GM12873 (cell line): ENCODE measurements at regions not wholly inside any gene's neighbourhood (a gene's known extent, or its start where the extent isn't known, plus 50 kb on each side); places are given as distances from the start of the nearest gene placed in this dataset.

ENCODE experiments used
- CTCF ChIP-seq: IDR thresholded peaks from 2 replicates; pipeline ENCODE4 v1.5.1; 2012; ENCODE audit warnings: low read depth, mild to moderate bottlenecking, moderate library complexity, low read length, control low read depth; ENCODE audit not compliant: insufficient read depth; ENCODE audit errors: missing control alignments

GRCh38 chr9:29741169-29741568 lies 2167.9 kb upstream of the C9orf72 start:
- TF ChIP-seq CTCF: no peak

- TF ChIP-seq CTCF: no peak
These were observed 2176.8 kb upstream of the C9orf72 start for GRCh38 chr9:29750062-29750461.

DNA sequence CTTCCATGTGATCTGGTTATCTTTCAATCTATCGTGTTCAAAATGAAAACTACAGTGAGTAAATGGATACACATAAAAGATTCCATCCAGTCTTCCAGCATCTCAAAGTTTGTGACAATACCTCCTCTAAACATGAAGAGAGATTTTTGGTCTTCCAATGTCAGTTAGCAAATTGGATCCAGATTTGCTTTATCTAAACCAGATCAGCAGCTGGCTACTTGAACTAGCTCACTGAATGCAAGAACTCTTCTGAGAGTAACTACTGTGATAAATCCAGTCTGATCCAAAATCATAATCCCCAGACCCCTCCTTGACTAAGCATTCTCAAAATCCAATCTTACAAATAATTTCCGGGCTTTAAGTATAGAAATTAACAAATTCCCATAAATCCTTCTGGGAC lies 2177.9 kb upstream of the C9orf72 start:
- TF ChIP-seq CTCF: no peak

DNA sequence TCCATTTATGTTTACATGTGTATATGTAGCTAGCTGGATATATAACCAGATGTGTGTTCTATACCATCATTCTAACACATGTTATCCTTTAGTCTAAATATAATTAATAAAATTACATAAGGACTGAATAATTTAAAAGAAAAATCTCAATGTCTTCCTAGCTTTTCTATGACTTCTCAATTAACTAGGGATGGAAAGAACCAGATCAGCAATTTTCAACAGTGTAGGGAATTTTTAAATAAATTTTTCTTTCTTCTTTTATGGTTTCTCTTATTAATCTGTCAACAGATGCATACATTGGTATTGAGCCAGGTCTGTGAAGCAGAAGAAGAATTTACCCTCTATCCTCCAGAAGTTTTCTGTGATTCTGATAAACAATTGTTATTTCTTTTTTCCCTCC lies 2180.4 kb upstream of the C9orf72 start:
- TF ChIP-seq CTCF: no peak

GRCh38 chr9:29769019-29769418 lies 2195.7 kb upstream of the C9orf72 start:
- TF ChIP-seq CTCF: no peak

DNA sequence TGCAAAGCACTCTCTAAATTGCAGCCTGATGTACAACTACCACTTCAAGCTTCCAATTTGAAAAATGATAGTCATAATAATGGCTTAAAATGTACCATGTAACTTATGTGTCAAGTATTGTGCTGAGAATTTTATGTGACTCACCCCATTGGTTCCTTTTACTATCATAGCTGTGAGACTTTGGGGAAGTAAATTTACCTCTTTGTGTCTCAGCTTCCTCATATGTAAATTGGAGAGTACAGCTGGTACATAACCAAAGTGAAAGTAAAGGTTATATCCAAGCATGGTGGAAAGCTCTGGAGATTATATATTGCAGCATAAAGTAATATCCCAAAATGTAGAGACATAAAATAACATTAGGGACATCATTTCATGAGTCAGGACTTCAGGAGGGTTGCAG lies 2200.4 kb upstream of the C9orf72 start:
- no peak for TF ChIP-seq CTCF

GRCh38 chr9:29775491-29775890 lies 2202.2 kb upstream of the C9orf72 start:
- TF ChIP-seq CTCF: no peak
